MM.1S (cell line): ENCODE measurements at regions not wholly inside any gene's neighbourhood (a gene's known extent, or its start where the extent isn't known, plus 50 kb on each side); places are given as distances from the start of the nearest gene placed in this dataset.

Source experiments
- DNase-seq: peaks from one replicate; pipeline ENCODE4 v3.0.0-alpha.2; 2015
- H2AFZ ChIP-seq: fragments of 300-600 bp; sonication (generic); 2 replicates; pipeline ENCODE4 v1.6.0; 2016; ENCODE audit warnings: antibody characterized with exemption, low read length
- H3F3A ChIP-seq: fragments of 300-600 bp; sonication (generic); 2 replicates; pipeline ENCODE4 v1.6.1; 2016; ENCODE audit warnings: mild to moderate bottlenecking, antibody characterized with exemption, low read length, moderate library complexity, mixed read lengths; ENCODE audit not compliant: insufficient read depth
- H3K27ac ChIP-seq: fragments of 300-600 bp; sonication (generic); 2 replicates; pipeline ENCODE4 v1.5.1; 2016; ENCODE audit warnings: mild to moderate bottlenecking, low read length
- H3K27me3 ChIP-seq: fragments of 300-600 bp; sonication (generic); replicated peaks from 2 replicates; pipeline ENCODE4 v1.6.0; 2016; ENCODE audit warnings: low read length; ENCODE audit not compliant: insufficient read depth
- H3K36me3 ChIP-seq: fragments of 300-600 bp; sonication (generic); replicated peaks from 2 replicates; pipeline ENCODE4 v1.6.1; 2016; ENCODE audit warnings: mild to moderate bottlenecking, low read length, mixed read lengths; ENCODE audit not compliant: insufficient read depth
- H3K4me1 ChIP-seq: fragments of 300-600 bp; sonication (generic); 2 replicates; pipeline ENCODE4 v1.6.1; 2016; ENCODE audit warnings: low read length, mixed read lengths
- H3K4me2 ChIP-seq: fragments of 300-600 bp; sonication (generic); 2 replicates; pipeline ENCODE4 v1.6.0; 2016; ENCODE audit warnings: low read depth, low read length
- H3K4me3 ChIP-seq: fragments of 300-600 bp; sonication (generic); 2 replicates; pipeline ENCODE4 v1.5.1; 2016; ENCODE audit warnings: low read length, mixed read lengths
- H3K79me2 ChIP-seq: fragments of 300-600 bp; sonication (generic); 2 replicates; pipeline ENCODE4 v1.6.1; 2016; ENCODE audit warnings: mixed run types, low read length, mixed read lengths
- H3K9ac ChIP-seq: fragments of 300-600 bp; sonication (generic); 2 replicates; pipeline ENCODE4 v1.6.1; 2016; ENCODE audit warnings: low read length, mixed read lengths
- H3K9me2 ChIP-seq: fragments of 300-600 bp; sonication (generic); replicated peaks from 2 replicates; pipeline ENCODE4 v1.6.1; 2016; ENCODE audit warnings: mild to moderate bottlenecking, low read length, mixed read lengths; ENCODE audit not compliant: insufficient read depth
- H3K9me3 ChIP-seq: fragments of 300-600 bp; sonication (generic); replicated peaks from 2 replicates; pipeline ENCODE4 v1.6.1; 2016; ENCODE audit warnings: mild to moderate bottlenecking, low read length, mixed read lengths; ENCODE audit not compliant: insufficient read depth
- H4K20me1 ChIP-seq: fragments of 300-600 bp; sonication (generic); 2 replicates; pipeline ENCODE4 v1.6.1; 2016; ENCODE audit warnings: mild to moderate bottlenecking, low read length, moderate library complexity, mixed read lengths; ENCODE audit not compliant: insufficient read depth
- EZH2 ChIP-seq: fragments of 300-600 bp; sonication (generic); optimal IDR thresholded peaks from 2 replicates; pipeline ENCODE3; 2017; ENCODE audit warnings: low read depth, mild to moderate bottlenecking, antibody characterized with exemption, low read length, mixed read lengths
- EZH2phosphoT487 ChIP-seq: fragments of 300-600 bp; sonication (generic); IDR thresholded peaks from 2 replicates; pipeline ENCODE4 v1.6.1; 2018; ENCODE audit warnings: antibody characterized with exemption, low read length
- TF ChIP-seq, protein P1 (sequence below): fragments of 300-600 bp; sonication (generic); IDR thresholded peaks from 2 replicates; pipeline ENCODE4 v1.5.1; 2016; ENCODE audit warnings: antibody characterized with exemption, low read length, mixed read lengths

DNA sequence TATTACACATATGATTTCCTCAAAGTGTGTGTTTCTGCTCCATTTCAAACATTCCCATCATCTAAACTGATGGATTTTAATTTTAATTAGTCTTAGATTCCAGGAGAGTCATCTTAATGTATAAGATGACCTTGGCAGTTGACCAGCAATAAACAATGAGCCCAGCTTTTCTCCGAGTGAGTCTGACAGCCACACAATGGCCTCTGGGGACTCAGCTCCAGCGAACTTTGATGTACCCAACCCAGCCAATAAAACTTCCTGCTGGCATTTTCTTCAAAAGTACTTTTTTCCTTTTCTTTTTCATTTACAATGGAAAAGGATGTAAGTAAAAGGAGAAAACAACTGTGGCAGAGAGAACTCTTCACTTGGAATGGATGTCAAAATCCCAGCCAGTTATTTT, 139.1 kb upstream of the CTBP2 start:
- Histone ChIP-seq H3K79me2 (no peaks in the 10 kb centered on the region), H3K4me3 (no peak overlapping the region), H3K36me3 (no peaks in the 10 kb centered on the region), H3K4me1 (no peaks in the 10 kb centered on the region), H3K4me2 (no peak overlapping the region), H3K27ac (no peak overlapping the region), H3K27me3 (no peaks in the 10 kb centered on the region; the same call in 1 of the 2 replicates), H3K9me2 (no peaks in the 10 kb centered on the region), H3F3A (no peaks in the 10 kb centered on the region), H2AFZ (no peak overlapping the region), H3K9me3 (no peaks in the 10 kb centered on the region), H4K20me1 (no peaks in the 10 kb centered on the region), H3K9ac (no peak overlapping the region)
- TF ChIP-seq EZH2, result no peak
- no peak for TF ChIP-seq EZH2phosphoT487
- TF ChIP-seq, protein P1, sequence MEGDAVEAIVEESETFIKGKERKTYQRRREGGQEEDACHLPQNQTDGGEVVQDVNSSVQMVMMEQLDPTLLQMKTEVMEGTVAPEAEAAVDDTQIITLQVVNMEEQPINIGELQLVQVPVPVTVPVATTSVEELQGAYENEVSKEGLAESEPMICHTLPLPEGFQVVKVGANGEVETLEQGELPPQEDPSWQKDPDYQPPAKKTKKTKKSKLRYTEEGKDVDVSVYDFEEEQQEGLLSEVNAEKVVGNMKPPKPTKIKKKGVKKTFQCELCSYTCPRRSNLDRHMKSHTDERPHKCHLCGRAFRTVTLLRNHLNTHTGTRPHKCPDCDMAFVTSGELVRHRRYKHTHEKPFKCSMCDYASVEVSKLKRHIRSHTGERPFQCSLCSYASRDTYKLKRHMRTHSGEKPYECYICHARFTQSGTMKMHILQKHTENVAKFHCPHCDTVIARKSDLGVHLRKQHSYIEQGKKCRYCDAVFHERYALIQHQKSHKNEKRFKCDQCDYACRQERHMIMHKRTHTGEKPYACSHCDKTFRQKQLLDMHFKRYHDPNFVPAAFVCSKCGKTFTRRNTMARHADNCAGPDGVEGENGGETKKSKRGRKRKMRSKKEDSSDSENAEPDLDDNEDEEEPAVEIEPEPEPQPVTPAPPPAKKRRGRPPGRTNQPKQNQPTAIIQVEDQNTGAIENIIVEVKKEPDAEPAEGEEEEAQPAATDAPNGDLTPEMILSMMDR, result no peak
- DNase-seq, result no peak

DNA sequence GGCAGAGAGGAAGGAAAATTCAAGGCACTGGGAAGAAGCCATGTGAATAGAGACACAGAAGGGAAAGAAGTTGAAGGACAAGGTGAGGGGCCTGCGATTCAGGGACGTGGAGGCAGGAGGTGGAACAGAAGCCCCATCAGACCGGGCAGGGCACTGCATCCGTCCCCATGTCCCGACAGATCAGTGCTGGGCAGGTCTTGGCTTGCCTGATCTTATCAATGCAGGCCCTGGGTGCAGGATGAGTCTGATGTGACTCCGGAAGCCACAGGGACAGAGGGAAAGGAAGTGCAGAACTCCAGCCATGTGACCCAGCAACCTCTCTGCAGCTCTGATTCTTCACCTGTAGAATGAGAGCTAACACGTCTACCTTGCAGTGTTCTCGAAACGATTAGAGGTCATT, 136.2 kb upstream of the CTBP2 start:
- DNase-seq, result no peak
- H3K9me3 ChIP-seq, result no peaks in the 10 kb centered on the region
- no peak overlapping the region for H3K4me2 ChIP-seq
- H3K79me2 ChIP-seq, result no peaks in the 10 kb centered on the region
- no peaks in the 10 kb centered on the region for H3K9me2 ChIP-seq
- H3K27ac ChIP-seq, result no peak overlapping the region
- H3K27me3 ChIP-seq, result no peaks in the 10 kb centered on the region; the same call in 1 of the 2 replicates
- H3K4me3 ChIP-seq, result no peak overlapping the region
- H3K9ac ChIP-seq, result no peak overlapping the region
- H3K4me1 ChIP-seq, result no peaks in the 10 kb centered on the region
- no peaks in the 10 kb centered on the region for H4K20me1 ChIP-seq
- no peak overlapping the region for H2AFZ ChIP-seq
- no peaks in the 10 kb centered on the region for H3F3A ChIP-seq
- no peaks in the 10 kb centered on the region for H3K36me3 ChIP-seq
- TF ChIP-seq EZH2phosphoT487 (no peak), EZH2 (no peak)
- TF ChIP-seq, protein P1, result no peak

DNA sequence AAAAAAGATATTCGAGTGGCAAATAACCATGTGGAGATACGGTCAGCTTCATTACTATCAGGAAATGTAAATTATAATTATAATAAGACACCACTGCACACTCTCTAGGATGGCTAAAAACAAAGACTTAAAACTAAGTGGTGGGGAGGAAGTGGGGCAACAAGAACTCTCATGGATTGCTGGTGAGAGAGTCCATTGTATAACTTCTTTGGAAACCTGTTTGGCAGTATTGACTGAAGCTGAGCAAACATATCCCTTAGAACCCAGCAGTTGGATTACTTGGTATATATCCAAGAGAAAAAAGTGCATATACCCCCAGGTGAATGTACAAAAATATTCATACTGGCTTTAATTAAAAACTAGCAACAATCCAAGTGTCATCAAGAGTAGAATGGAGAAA, 133.7 kb upstream of the CTBP2 start:
- H3K27ac ChIP-seq, result no peak overlapping the region
- H3K9me2 ChIP-seq, result no peaks in the 10 kb centered on the region
- H3K9ac ChIP-seq, result no peak overlapping the region
- no peaks in the 10 kb centered on the region for H4K20me1 ChIP-seq
- no peaks in the 10 kb centered on the region for H3K4me1 ChIP-seq
- no peaks in the 10 kb centered on the region for H3F3A ChIP-seq
- H3K9me3 ChIP-seq, result no peaks in the 10 kb centered on the region
- H3K4me2 ChIP-seq, result no peak overlapping the region
- H3K79me2 ChIP-seq, result no peaks in the 10 kb centered on the region
- TF ChIP-seq, protein P1, result no peak
- TF ChIP-seq EZH2phosphoT487, result no peak
- no peak for TF ChIP-seq EZH2
- H2AFZ ChIP-seq, result no peak overlapping the region
- no peaks in the 10 kb centered on the region for H3K36me3 ChIP-seq
- H3K27me3 ChIP-seq, result no peaks in the 10 kb centered on the region
- no peak for DNase-seq
- H3K4me3 ChIP-seq, result no peak overlapping the region
